ENCODE measurements at regions not wholly inside any gene's neighbourhood (a gene's known extent, or its start where the extent isn't known, plus 50 kb on each side); places are given as distances from the start of the nearest gene placed in this dataset.

DNA sequence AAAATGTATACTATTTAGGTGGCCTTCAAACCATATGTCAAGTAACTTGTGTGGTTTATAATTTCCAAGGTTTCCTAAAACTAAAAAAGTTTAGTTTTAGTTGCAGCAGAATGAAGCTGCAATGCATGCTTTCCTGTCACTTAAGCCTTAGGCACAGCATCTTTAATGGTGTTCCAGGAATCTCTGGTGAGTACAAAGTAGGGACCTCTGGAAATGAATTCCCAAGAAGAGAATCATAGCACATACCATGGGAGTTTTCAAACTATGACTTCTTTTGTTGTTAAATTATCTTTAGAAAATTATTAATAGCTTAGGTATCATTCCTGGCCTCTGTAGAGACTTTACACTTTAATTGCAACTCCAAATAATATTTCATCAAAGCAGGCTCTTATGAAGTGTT is 1005.9 kb upstream of the PABPC4L start:
- no peak for DNase-seq (ENCODE audit: low spot score)

DNA sequence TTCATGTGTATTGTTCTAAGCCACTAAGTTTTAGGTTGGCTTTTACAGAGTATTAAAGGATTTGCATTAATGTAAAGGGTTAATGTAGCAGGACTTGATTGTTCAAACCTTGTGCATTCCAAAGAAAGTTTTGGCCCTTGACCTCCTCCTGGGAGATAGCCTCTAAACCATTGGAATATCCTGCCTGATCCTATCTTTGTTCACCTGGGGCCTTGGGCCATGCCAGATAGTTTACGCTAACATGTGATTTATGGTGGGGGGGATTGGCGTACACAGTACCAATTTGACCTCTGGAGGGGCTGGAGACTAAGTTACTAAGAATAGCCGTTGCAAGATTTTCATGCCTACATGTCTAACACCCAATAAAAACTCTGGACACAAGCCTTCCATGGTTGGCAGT is 1002.7 kb upstream of the PABPC4L start:
- DNase-seq (ENCODE audit: low spot score), result no peak

DNA sequence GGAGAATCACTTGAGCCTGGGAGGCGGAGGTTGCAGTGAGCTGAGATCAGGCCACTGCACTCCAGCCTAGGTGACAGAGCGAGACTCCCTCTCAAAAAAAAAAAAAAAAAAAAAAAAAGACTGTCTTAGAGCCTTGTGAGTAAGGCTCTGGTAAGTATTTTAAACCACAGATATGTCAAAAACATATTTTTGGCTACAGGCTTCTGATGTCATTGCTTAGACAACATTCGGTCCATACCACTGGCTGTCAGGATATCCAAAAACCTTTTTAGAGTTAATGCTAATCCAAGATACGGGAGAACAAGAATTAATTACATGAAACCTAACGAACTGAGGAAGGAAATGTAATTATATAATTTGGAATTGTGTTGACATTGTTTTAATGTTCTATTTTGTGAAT is 999.5 kb upstream of the PABPC4L start:
- DNase-seq (ENCODE audit: low spot score), result no peak

DNA sequence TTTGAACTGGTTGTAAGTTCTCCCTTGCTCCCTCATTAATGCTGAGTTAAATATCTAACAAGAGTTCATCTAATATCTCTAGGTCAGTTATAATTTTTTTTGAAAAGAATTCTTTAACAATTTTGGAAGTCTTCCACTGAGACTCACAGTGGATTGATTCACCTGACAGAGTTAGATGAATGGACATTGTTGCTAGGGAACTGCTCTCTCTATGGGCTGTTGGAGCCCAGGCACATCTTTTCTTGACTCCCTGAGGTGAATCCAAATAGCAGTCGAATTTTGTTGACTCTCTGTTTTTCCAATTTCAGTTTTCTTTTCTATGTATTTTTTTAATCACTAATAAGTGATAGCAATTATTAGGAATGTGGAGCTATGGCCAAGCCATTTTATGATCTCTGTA is 996.1 kb upstream of the PABPC4L start:
- DNase-seq (ENCODE audit: low spot score), result no peak

DNA sequence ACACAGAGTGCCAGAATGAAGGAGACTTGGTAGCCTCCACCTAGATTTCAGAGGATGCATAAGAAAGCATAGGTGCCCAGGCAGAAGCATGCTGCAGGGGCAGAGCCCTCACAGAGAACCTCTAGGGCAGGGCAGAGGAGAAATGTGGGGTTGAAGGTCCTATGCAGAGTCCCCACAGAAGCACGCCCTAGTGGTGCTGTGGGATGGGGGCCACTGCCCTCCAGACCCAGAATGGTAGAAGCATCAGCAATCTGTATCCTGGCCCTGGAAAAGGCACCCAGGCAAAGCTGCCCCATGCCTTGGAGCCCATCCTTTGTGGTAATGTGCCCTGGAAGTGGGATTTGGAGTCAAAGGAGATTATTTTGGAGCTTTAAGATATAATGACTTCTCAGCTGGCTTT is 992.9 kb upstream of the PABPC4L start:
- DNase-seq (ENCODE audit: low spot score), result no peak

DNA sequence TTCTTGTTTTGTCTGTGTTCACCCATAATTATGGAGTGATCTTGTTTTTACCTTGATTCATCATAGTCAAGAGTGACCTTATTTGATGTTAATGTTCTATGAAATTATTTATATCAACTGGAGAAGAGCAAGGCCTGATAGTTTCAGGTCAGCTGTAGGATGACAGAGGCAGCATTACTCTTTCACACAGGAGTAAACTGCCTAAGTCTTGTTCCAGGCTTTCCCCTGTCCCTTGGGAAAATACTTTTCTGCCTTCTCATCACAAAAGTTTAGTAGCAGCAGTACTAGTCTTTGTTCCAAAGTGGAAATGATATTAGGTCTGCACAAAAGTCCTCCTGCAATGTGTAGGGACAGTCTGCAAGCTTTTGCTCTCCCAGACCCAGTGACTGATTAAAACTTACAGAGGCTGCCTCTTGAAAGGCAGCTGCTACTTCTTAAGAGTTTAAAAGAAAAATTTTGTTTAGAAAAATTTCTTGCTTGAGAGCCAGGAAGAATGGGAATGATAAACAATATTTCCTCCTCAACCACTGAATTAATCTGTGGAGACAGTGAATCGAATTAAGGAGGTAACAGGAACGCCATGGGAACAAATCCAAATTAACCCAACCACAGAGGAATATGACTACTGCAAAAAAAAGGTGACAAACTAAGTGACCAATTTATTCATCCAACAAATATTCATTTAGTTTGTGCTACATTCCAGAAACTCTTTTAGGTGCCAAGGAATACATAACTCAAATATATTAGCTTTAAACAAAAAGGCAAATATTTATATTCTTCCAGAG is 991.4 kb upstream of the PABPC4L start:
- DNase-seq (ENCODE audit: low spot score), result no peak

DNA sequence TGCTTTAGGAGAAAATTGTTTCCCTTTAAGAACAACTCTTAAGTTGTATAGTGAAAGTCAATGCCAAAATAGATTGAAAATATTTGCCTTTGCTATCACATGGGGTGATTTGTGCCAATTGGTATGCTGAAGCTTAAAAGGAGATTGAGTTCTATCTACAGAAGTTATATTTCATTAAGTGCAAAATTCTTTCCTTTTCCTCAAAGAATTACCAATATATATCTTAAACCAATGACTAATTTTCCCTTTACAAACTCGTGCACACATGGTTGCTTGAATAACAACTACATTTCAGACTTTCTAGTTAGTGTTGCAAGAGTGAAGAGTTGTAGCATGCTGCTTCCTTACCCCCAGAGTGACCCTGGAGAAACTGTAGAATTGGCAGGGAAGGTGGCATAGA is 990.0 kb upstream of the PABPC4L start:
- DNase-seq (ENCODE audit: low spot score), result no peak

DNA sequence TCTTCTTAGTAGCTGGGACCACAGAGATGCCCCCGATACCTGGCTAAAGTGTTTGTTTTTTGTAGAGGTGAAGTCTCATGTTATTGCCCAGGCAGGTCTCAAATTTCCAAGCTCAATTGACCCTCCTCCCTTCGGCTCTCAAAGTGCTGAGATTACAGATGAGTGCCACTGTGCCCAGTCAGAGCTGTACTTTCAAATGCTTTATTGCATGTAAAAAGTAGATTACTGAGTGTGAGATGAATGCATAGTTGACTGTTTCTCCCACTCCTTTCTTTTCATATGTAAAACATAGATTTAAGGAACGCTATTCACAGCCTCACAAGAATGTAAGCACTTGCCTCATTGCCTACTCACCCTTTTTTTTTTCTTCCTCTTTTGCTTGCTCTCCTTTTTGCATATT is 984.4 kb upstream of the PABPC4L start:
- DNase-seq (ENCODE audit: low spot score), result no peak

DNA sequence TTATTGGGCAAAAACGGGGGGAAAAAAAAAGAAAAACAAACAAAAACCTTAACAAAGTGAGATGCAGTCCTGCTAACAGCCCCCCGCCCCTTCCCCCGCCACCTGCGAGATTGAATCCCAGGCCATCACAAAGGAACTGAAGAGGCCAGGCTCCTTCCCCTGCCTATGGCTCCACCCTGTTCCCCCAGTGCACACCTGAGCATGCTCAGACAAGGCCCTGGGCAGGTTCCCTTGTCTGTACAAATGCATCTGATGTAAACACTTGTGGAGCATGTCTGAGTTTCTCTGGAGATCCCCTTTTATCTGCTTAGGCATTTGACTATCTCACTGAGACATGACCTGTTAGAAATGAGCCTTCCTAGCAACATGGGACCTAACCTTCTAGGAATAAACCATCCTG is 983.7 kb upstream of the PABPC4L start:
- no peak for DNase-seq (ENCODE audit: low spot score)

DNA sequence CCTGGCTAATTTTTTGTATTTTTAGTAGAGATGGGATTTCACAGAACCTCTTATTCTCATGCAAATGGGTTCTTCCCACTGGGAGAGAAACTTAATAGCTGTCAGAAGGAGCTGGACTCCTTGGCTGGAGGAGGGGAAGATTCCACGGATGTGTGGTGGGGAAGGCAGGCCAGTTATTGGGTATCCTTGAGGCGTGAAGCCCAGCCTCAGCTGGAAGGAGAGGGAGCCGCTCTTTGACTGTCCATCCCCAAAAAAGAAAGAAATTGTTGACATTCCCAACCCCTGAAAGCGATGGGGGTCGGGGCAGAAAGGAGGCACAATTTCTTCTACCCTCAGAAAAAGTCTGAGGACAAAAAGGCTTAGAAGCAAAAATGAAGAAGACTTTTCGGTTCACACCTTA is 983.1 kb upstream of the PABPC4L start:
- no peak for DNase-seq (ENCODE audit: low spot score)

DNA sequence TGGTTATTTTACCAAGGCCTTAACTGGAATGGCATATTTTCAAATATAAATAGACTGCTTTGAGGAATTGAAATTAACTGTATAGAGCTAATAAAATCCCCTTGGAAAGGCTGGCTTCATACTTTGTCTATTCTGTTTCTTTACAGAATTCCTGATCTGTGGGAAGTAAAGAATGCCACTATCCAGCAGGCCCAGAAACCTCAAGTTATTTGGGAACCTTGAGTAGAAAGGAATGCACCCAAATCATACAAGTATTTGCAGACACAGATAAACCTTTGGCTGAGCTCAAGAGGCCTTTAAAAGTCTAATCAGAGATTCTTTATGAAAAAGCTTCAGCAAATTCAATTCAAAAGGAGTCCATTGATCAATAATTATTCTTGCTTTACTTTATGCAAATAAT is 975.7 kb upstream of the PABPC4L start:
- no peak for DNase-seq (ENCODE audit: low spot score)

DNA sequence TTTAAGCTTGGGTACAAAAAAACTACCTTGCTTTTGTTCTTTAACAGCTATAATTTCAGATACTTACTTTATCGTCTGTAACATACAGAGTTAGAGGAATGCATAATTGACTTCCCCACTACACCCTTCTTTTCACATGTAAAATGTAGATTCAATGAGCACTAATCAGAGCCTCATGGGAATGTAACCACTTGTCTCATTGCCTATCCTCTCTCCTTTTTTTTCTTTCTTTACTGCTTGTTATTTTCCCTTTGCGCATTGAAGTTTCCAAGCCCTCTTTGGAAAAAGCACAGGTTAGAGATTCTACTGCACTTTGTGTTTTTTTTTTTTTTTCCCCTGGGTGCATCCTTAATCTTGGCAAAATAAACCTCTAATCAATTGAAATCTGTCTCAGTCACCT is 965.1 kb upstream of the PABPC4L start:
- DNase-seq (ENCODE audit: low spot score), result no peak

DNA sequence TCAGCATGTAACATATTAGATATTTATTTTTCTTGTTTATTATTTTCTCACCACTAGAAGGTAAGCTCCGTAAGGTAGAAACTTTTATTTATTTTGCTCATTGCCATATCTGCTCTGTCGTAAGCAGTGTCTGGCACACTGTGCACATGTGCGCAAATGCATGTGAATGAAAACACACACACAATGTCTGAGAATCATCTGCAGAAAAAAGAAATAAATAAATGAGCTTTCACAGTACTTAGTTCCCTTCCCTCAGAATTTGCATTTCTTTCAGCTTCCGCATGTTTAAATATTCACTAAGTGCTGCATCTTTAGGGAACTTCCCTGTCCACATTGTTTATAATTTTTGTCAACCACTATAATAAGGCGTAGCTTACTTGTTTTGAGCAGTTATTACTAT is 963.0 kb upstream of the PABPC4L start:
- no peak for DNase-seq (ENCODE audit: low spot score)

DNA sequence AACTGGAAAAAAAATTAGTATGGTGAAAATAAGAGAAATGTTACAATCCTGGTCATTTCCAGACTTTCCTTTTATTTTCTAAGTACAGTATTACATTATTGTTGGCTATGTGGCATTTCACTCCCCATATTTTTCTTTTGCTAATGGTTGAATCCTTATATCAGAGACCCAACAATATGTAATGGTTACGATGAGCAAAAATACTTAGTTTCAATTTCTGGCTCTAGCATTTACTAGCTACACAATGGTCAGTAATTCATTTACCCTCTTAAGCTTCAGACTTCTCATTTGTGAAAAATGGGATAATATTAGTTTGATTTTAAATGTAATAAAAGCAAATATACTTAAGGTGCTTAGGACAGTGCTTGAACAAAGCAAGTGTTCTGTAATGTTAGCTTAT is 942.9 kb upstream of the PABPC4L start:
- no peak for DNase-seq (ENCODE audit: low spot score)

DNA sequence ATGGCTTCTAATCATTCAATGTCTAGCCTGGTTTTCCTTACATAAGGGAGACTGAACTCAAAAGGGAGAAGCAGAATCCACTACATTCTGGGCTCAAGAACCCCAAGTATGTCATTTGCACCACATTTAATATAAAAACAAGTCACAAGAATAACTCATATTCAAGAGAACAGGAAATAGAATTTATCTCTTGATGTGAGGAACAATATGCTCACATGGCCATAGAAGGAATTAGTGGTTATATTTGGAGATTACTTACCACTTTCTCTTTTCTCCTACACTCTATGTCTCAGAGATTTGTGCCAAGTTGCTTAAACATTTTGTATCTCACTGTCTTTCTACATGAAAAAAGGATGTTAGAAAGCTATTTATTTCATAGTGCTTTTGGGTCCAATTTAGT is 922.6 kb upstream of the PABPC4L start:
- DNase-seq (ENCODE audit: low spot score), result no peak

DNA sequence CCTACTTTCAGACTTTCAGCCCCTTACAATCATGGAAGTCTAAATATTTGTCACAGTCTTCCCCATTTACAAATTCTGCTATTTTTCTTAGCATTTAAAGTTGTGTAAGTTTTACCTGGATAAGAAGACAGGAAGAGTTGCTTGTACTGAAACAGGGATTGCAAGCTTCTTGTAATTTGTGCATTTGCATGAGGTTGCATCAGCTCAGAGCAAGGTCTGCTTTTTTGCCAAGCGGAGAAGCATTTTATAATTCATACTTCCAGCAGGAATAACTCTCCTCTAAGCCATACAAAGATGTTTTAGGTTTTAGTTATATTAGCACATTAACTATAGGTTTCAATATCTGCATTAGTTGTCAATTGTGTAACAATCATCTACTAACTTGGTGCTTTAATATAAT is 922.0 kb upstream of the PABPC4L start:
- no peak for DNase-seq (ENCODE audit: low spot score)

DNA sequence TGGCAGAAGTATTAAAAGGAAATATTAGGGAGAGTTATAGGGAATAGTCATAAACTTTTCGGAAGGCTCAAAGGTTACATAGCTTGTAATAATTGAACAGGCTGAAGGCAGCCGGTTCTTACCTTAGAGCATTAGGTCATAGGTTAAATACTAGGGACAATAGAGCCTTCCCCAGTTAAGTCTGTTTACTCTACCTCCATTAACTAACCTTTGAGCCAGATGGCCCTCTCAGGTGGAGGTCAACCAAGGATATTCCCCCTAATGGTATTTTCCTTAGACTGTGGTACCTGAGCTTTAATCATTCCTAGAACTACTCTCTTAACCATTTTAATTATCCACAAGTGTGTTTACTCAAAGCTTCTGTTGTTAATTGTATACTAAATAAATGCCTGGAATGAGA is 920.9 kb upstream of the PABPC4L start:
- no peak for DNase-seq (ENCODE audit: low spot score)

DNA sequence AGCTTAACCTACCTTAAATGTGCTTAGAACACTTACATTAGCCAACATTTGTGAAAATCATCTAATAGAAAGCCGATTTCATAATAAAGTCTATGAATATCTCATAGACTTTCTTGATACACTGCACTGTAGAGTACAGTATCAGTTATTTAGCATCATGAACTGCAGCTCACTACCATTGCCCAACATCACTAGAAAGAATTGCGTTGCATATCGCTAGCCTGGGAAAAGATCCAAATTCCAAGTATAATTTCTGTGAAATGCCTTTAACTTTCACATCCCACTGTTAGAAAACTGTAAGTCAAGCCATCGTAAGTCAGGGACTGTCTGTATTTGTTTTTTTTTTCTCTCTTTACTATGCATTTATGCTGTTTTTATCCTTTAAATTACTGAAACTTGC is 918.6 kb upstream of the PABPC4L start:
- no peak for DNase-seq (ENCODE audit: low spot score)

DNA sequence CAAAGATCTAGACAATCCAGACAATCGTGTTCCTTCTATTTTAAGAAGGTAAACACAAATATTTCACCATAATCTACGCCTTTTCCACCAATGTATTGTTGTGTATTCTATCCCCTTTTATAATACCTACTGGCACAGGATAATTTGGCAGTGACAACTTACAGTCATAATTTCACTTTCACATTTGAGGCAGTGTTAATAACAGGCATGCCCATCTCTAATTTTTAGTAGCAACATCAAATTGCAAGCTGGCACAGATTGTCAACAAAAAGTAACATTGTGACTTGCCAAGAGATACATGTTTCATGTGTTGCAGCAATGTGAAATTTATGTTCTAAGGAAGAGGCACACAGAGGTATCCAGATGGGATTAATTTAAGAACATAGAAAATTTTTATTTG is 912.5 kb upstream of the PABPC4L start:
- DNase-seq (ENCODE audit: low spot score), result no peak

DNA sequence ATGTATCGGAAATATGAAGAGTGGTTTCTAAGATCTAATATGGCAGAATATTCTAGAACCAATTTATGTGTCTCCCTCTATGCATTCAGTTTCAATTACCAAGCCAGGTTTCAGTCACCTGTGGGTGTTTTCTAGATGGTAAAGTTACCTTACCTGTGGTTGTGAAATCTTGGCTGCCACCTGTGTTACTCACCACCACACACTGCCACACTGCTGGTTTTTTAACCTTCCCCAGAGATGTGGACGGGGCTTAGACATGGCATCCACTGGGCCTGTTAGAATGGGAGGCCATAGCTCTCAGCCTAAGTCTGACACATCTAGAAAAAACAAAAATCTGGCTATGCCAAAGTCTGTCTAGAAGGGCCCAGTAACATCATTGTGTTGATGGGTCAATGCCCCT is 896.5 kb upstream of the PABPC4L start:
- DNase-seq (ENCODE audit: low spot score), result no peak

DNA sequence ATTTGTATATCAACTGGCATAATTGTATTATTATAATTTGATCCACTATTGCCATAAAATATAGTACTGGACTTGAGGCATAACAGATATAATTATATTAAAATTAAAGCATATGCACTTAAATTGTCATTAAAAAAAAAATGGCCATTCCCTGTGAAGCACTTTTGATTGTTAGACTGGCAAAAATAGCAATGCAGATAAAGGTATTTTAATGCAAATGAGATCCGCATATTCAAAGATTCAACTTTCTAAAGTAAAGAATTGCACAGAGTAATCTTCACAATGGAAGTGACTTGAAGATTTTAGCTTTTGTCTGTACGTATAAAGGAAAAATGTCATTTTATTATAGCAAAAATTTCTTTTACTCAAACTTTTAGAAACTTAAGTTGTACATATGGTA is 871.8 kb upstream of the PABPC4L start:
- DNase-seq (ENCODE audit: low spot score), result no peak

DNA sequence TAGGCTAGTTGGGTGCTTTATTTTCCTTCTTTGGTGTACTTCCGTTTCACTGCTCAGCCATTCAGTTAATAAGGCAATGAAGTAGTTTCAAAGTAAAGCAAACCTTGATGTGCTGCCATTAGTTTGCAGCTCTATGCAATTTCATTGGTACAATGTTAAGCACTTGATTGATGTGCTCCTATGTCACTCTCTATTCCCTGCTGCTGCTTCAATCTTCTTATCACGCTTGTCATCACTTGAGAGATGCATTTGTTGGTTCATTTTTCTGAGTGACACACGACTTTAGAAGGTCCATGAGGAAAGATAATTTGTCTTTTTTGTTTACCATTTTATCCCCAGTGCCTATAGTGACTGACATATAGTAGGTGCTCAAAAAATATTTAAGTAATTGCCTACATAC is 871.0 kb upstream of the PABPC4L start:
- no peak for DNase-seq (ENCODE audit: low spot score)

DNA sequence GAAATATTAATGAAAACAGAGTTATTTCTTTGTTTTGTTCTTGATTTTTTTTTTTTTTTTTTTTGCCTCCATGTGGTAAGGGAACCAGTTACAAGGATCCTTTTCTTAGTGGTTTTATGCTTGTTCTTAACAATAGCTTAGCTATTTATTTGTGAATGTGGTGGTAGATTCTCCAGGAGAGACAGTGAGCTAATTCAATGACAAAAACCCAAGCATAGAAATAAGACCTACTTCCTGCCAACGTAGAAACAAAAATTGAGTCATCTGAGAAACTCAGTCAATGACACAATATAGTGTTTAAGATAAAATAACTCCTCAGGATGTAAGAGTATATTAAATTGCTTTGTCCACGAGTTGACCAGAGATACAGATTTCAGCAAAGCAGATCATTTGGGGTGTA is 863.8 kb upstream of the PABPC4L start:
- DNase-seq (ENCODE audit: low spot score), result no peak

DNA sequence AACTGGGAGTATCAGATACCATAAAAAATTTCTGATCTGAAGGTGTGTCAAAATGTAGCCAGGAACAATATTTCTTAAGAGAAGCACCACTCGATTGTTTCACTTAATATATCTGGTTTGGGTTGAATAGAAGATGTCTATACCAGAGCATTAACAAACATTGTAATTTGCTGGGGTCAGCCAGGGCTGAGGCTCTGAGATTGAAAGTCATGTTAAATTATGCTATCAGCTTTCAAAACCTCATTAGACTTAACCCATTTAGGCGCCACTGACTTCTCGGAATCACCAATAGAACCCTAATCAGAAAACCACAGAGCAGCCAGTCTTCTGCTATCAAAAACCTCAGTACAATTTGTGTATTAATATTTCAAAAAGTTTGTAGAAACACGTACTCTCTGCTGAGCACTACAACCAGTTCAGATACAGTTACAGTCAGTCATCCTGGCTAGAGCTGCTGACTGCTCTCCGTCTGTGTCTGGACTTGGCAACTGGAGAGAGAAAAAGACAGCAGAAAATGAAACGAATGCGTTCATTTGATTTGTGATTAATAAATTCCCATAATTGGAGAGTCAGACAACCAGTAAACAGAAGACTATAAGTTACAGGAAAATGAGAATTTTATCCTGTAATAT is 848.6 kb upstream of the PABPC4L start:
- DNase-seq (ENCODE audit: low spot score), result no peak

Data from activated CD4-positive, alpha-beta T cell treated with anti-CD3 and anti-CD28 coated beads, Interleukin-2, Interleukin-4, amounts not matched to agents 100 ng/mL and 50 ng/mL, durations not matched to agents 16 hours and 8 hours (primary cell).